BLaER1 treated with 17β-estradiol and CSF1 and Interleukin-3, amounts not matched to agents 10 nM and 100 nM (cell line): ENCODE measurements at regions not wholly inside any gene's neighbourhood (a gene's known extent, or its start where the extent isn't known, plus 50 kb on each side); places are given as distances from the start of the nearest gene placed in this dataset.

Experiments
- H3K27ac ChIP-seq, 11 experiments: shearing (Covaris generic); formaldehyde crosslinking; 2 replicates each; pipeline ENCODE4 v1.8.1; 2022
- H3K27me3 ChIP-seq, 11 experiments: shearing (Covaris generic); formaldehyde crosslinking; 2 replicates each; pipeline ENCODE4 v1.8.1; 2022
- H3K36me3 ChIP-seq, 11 experiments: shearing (Covaris generic); formaldehyde crosslinking; 2 replicates each; pipeline ENCODE4 v1.8.1; 2022
- H3K4me1 ChIP-seq, 10 experiments: shearing (Covaris generic); formaldehyde crosslinking; 2 replicates each; pipeline ENCODE4 v1.8.1; 2022
- H3K4me2 ChIP-seq, 11 experiments: shearing (Covaris generic); formaldehyde crosslinking; 2 replicates each; pipeline ENCODE4 v1.8.1; 2022
- H3K4me3 ChIP-seq, 10 experiments: shearing (Covaris generic); formaldehyde crosslinking; 2 replicates each; pipeline ENCODE4 v1.8.1; 2022
- H3K9ac ChIP-seq, 11 experiments: shearing (Covaris generic); formaldehyde crosslinking; 2 replicates each; pipeline ENCODE4 v1.8.1; 2022
- H3K9me3 ChIP-seq, 11 experiments: shearing (Covaris generic); formaldehyde crosslinking; replicated peaks in 1 of 11; 2 replicates each; pipeline ENCODE4 v1.8.1; 2022
- H4K20me1 ChIP-seq, 11 experiments: shearing (Covaris generic); formaldehyde crosslinking; 2 replicates each; pipeline ENCODE4 v1.8.1; 2022
- Cebpa-rat ChIP-seq, 11 experiments: shearing (Covaris generic); IDR thresholded peaks; 2 replicates each; pipeline ENCODE4 v1.8.1; 2022

GRCh38 chr12:81998761-81999378 lies 239.7 kb upstream of the PPFIA2 start:
- H3K4me2 ChIP-seq = no peak overlapping the region
- H3K9me3 ChIP-seq = peaks cover 13 to 23% (median 18%) of the 10 kb centered on the region in 11 experiments; a peak in 18 of 22 replicates
- no peak overlapping the region for H3K27ac ChIP-seq
- H3K9ac ChIP-seq = no peak overlapping the region
- no peak overlapping the region for H3K4me3 ChIP-seq
- no peak for TF ChIP-seq Cebpa-rat (IDR thresholded peaks at IDR 0.05)
- no peaks in the 10 kb centered on the region for H3K27me3 ChIP-seq
- H3K4me1 ChIP-seq = no peaks in the 10 kb centered on the region
- no peaks in the 10 kb centered on the region for H3K36me3 ChIP-seq
- H4K20me1 ChIP-seq = no peaks in the 10 kb centered on the region

- Histone ChIP-seq H3K36me3 (no peaks in the 10 kb centered on the region), H3K4me2 (no peak overlapping the region), H4K20me1 (no peaks in the 10 kb centered on the region), H3K9me3 (peaks cover 5 to 10% (median 6%) of the 10 kb centered on the region in 11 experiments; a peak in 17 of 22 replicates), H3K4me3 (no peak overlapping the region), H3K27ac (no peak overlapping the region), H3K27me3 (peaks cover 0 to 4% (median 0%) of the 10 kb centered on the region in 11 experiments; a peak in 1 of 22 replicates), H3K4me1 (no peaks in the 10 kb centered on the region), H3K9ac (no peak overlapping the region)
- TF ChIP-seq Cebpa-rat (IDR thresholded peaks at IDR 0.05) = no peak
Measured at GRCh38 chr12:81992461-81992860, 233.3 kb upstream of the PPFIA2 start.

- TF ChIP-seq Cebpa-rat (IDR thresholded peaks at IDR 0.05) = no peak
- H4K20me1 ChIP-seq = no peaks in the 10 kb centered on the region
Measured at GRCh38 chr12:81991868-81992267, 232.7 kb upstream of the PPFIA2 start.

GRCh38 chr12:81988362-81988761 lies 229.2 kb upstream of the PPFIA2 start:
- Histone ChIP-seq H3K27ac (no peak overlapping the region), H3K9me3 (0 out of 22 replicates have a peak, but pooled peaks cover 0 to 5% (median 0%) of the 10 kb centered on the region in 11 experiments)
- no peak for TF ChIP-seq Cebpa-rat (IDR thresholded peaks at IDR 0.05)

More at GRCh38 chr12:81991868-81992267, 232.7 kb upstream of the PPFIA2 start:
- no peak overlapping the region for H3K4me2 ChIP-seq
- no peak overlapping the region for H3K27ac ChIP-seq
- H3K4me3 ChIP-seq = no peak overlapping the region
- H3K9ac ChIP-seq = no peak overlapping the region
- H3K4me1 ChIP-seq = no peaks in the 10 kb centered on the region
- no peaks in the 10 kb centered on the region for H3K36me3 ChIP-seq
- H3K9me3 ChIP-seq = peaks cover 0 to 4% (median under 1%) of the 10 kb centered on the region in 11 experiments; a peak in 10 of 22 replicates
- peaks cover 0 to 4% (median 0%) of the 10 kb centered on the region in 11 experiments; a peak in 1 of 22 replicates for H3K27me3 ChIP-seq

GRCh38 chr12:81987371-81987770 lies 228.2 kb upstream of the PPFIA2 start:
- Histone ChIP-seq H4K20me1 (no peaks in the 10 kb centered on the region), H3K4me1 (no peaks in the 10 kb centered on the region), H3K4me3 (no peak overlapping the region), H3K27me3 (no peaks in the 10 kb centered on the region), H3K9me3 (peaks cover 0 to 5% (median 0%) of the 10 kb centered on the region in 11 experiments; a peak in 1 of 22 replicates), H3K9ac (no peak overlapping the region), H3K27ac (no peak overlapping the region), H3K36me3 (no peaks in the 10 kb centered on the region), H3K4me2 (no peak overlapping the region)
- no peak for TF ChIP-seq Cebpa-rat (IDR thresholded peaks at IDR 0.05)

More at GRCh38 chr12:81988362-81988761, 229.2 kb upstream of the PPFIA2 start:
- H3K4me3 ChIP-seq = no peak overlapping the region
- no peaks in the 10 kb centered on the region for H4K20me1 ChIP-seq
- no peak overlapping the region for H3K4me2 ChIP-seq
- H3K9ac ChIP-seq = no peak overlapping the region
- H3K36me3 ChIP-seq = no peaks in the 10 kb centered on the region
- H3K27me3 ChIP-seq = peaks cover 0 to 4% (median 0%) of the 10 kb centered on the region in 11 experiments; a peak in 1 of 22 replicates
- no peaks in the 10 kb centered on the region for H3K4me1 ChIP-seq

- H3K27me3 ChIP-seq = peaks cover 0 to 4% (median 0%) of the 10 kb centered on the region in 11 experiments; a peak in 1 of 22 replicates
- no peak overlapping the region for H3K4me2 ChIP-seq
- H3K27ac ChIP-seq = no peak overlapping the region
- H3K9me3 ChIP-seq = 0 out of 22 replicates have a peak, but pooled peaks cover 0 to 4% (median 0%) of the 10 kb centered on the region in 11 experiments
- no peaks in the 10 kb centered on the region for H4K20me1 ChIP-seq
- no peaks in the 10 kb centered on the region for H3K4me1 ChIP-seq
- H3K9ac ChIP-seq = no peak overlapping the region
- TF ChIP-seq Cebpa-rat (IDR thresholded peaks at IDR 0.05) = no peak
- no peaks in the 10 kb centered on the region for H3K36me3 ChIP-seq
- no peak overlapping the region for H3K4me3 ChIP-seq
Measured at GRCh38 chr12:81976661-81977060, 217.5 kb upstream of the PPFIA2 start.

GRCh38 chr12:81974762-81975161 lies 215.6 kb upstream of the PPFIA2 start:
- H3K36me3 ChIP-seq = no peaks in the 10 kb centered on the region
- H3K9me3 ChIP-seq = peaks cover 0 to 15% (median 0%) of the 10 kb centered on the region in 11 experiments; a peak in 7 of 22 replicates
- H3K27ac ChIP-seq = no peak overlapping the region
- no peaks in the 10 kb centered on the region for H3K4me1 ChIP-seq
- H4K20me1 ChIP-seq = no peaks in the 10 kb centered on the region
- H3K4me3 ChIP-seq = no peak overlapping the region
- peaks cover 0 to 4% (median 0%) of the 10 kb centered on the region in 11 experiments; a peak in 1 of 22 replicates for H3K27me3 ChIP-seq
- no peak for TF ChIP-seq Cebpa-rat (IDR thresholded peaks at IDR 0.05)
- no peak overlapping the region for H3K4me2 ChIP-seq
- no peak overlapping the region for H3K9ac ChIP-seq

- Histone ChIP-seq H3K27ac (no peak overlapping the region), H3K4me2 (no peak overlapping the region), H3K27me3 (peaks cover 0 to 4% (median 0%) of the 10 kb centered on the region in 11 experiments; a peak in 1 of 22 replicates), H3K4me1 (no peaks in the 10 kb centered on the region), H3K36me3 (no peaks in the 10 kb centered on the region), H3K9me3 (peaks cover 0 to 19% (median 0%) of the 10 kb centered on the region in 11 experiments; a peak in 7 of 22 replicates), H4K20me1 (no peaks in the 10 kb centered on the region), H3K9ac (no peak overlapping the region), H3K4me3 (no peak overlapping the region)
- TF ChIP-seq Cebpa-rat (IDR thresholded peaks at IDR 0.05) = no peak
Measured at GRCh38 chr12:81968421-81968820, 209.3 kb upstream of the PPFIA2 start.

- Histone ChIP-seq H3K27me3 (peaks cover 0 to 17% (median 0%) of the 10 kb centered on the region in 11 experiments; a peak in 3 of 22 replicates), H3K4me2 (no peak overlapping the region), H3K9me3 (no peaks in the 10 kb centered on the region), H3K36me3 (no peaks in the 10 kb centered on the region), H3K9ac (no peak overlapping the region), H3K4me3 (no peak overlapping the region), H3K27ac (no peak overlapping the region), H4K20me1 (no peaks in the 10 kb centered on the region), H3K4me1 (peaks cover 0 to under 1% (median 0%) of the 10 kb centered on the region in 10 experiments; a peak in 1 of 20 replicates)
- TF ChIP-seq Cebpa-rat (IDR thresholded peaks at IDR 0.05) = no peak
Measured at GRCh38 chr12:81963636-81964035, 204.5 kb upstream of the PPFIA2 start.
